ENCODE measurements at regions not wholly inside any gene's neighbourhood (a gene's known extent, or its start where the extent isn't known, plus 50 kb on each side); places are given as distances from the start of the nearest gene placed in this dataset.

GRCh38 chr15:69731081-69731330, 278.4 kb downstream of the RPLP1 start:
- TF ChIP-seq LEF1 (IDR thresholded peaks at IDR 0.05; ENCODE audit: borderline replicate concordance), result no peak
- TF ChIP-seq SUZ12 (IDR thresholded peaks at IDR 0.05), result no peak
- TF ChIP-seq HDGF (IDR thresholded peaks at IDR 0.05; ENCODE audit: borderline replicate concordance), result no peak
- no peak for TF ChIP-seq ELF4 (IDR thresholded peaks at IDR 0.05)
- TF ChIP-seq FOXM1 (IDR thresholded peaks at IDR 0.05; ENCODE audit: borderline replicate concordance), result no peak
- TF ChIP-seq L3MBTL2 (conservative IDR thresholded peaks at IDR 0.05), result no peak
- no peak for TF ChIP-seq FOXA1 (IDR thresholded peaks at IDR 0.05)
- TF ChIP-seq NFRKB (IDR thresholded peaks at IDR 0.05), result no peak
- no peak for TF ChIP-seq SP1 (IDR thresholded peaks at IDR 0.05)
- no peak for TF ChIP-seq BHLHE40 (IDR thresholded peaks at IDR 0.05; ENCODE audit: borderline replicate concordance)
- no peak for TF ChIP-seq ZNF384 (IDR thresholded peaks at IDR 0.05)
- TF ChIP-seq ARNT (IDR thresholded peaks at IDR 0.05), result no peak
- no peak for TF ChIP-seq CTBP1 (IDR thresholded peaks at IDR 0.05; ENCODE audit: borderline replicate concordance)
- TF ChIP-seq PKNOX1 (IDR thresholded peaks at IDR 0.05), result no peak

Data from HEK293T (cell line).